GM23338 (cell line): ENCODE measurements at regions not wholly inside any gene's neighbourhood (a gene's known extent, or its start where the extent isn't known, plus 50 kb on each side); places are given as distances from the start of the nearest gene placed in this dataset.

ENCODE experiments used
- ATAC-seq: fragments of 200-7000 bp; cut with Tn5 transposase; 3 replicates; pipeline ENCODE4 v1.9.1; 2020
- DNase-seq: peaks from one replicate; pipeline ENCODE4 v3.0.0-alpha.2; 2015; ENCODE audit warnings: low spot score
- H2AFZ ChIP-seq: fragments of 200-600 bp; sonication (generic); 2 replicates; pipeline ENCODE4 v1.8.0; 2016; ENCODE audit warnings: antibody characterized with exemption, mild to moderate bottlenecking, moderate library complexity
- H3F3A ChIP-seq: fragments of 200-600 bp; sonication (generic); replicated peaks from 2 replicates; pipeline ENCODE4 v1.8.0; 2017; ENCODE audit warnings: antibody characterized with exemption, mixed run types, low read depth
- H3K27ac ChIP-seq: fragments of 200-600 bp; sonication (generic); 2 replicates; pipeline ENCODE4 v1.6.1; 2016; ENCODE audit warnings: low read depth
- H3K27me3 ChIP-seq: fragments of 200-600 bp; sonication (generic); 2 replicates; pipeline ENCODE4 v1.8.0; 2016; ENCODE audit warnings: mild to moderate bottlenecking, mixed run types, moderate library complexity; ENCODE audit not compliant: insufficient read depth
- H3K36me3 ChIP-seq: fragments of 200-600 bp; sonication (generic); 2 replicates; pipeline ENCODE4 v1.8.0; 2016; ENCODE audit warnings: mild to moderate bottlenecking; ENCODE audit not compliant: insufficient read depth
- H3K4me1 ChIP-seq: fragments of 200-600 bp; sonication (generic); 2 replicates; pipeline ENCODE4 v1.8.0; 2016; ENCODE audit warnings: mild to moderate bottlenecking, moderate library complexity; ENCODE audit not compliant: insufficient read depth
- H3K4me2 ChIP-seq: fragments of 200-600 bp; sonication (generic); 2 replicates; pipeline ENCODE4 v1.7.1; 2017; ENCODE audit warnings: mixed run types
- H3K4me3 ChIP-seq: fragments of 200-600 bp; sonication (generic); 2 replicates; pipeline ENCODE4 v1.6.1; 2016; ENCODE audit warnings: mixed run types
- H3K79me2 ChIP-seq: fragments of 200-600 bp; sonication (generic); replicated peaks from 2 replicates; pipeline ENCODE4 v1.8.0; 2017; ENCODE audit warnings: mild to moderate bottlenecking; ENCODE audit not compliant: insufficient read depth
- H3K9me2 ChIP-seq: fragments of 200-600 bp; sonication (generic); 2 replicates; pipeline ENCODE4 v1.8.0; 2017; ENCODE audit not compliant: insufficient read depth
- H4K20me1 ChIP-seq: fragments of 200-600 bp; sonication (generic); replicated peaks from 2 replicates; pipeline ENCODE4 v1.8.0; 2017; ENCODE audit warnings: mild to moderate bottlenecking; ENCODE audit not compliant: insufficient read depth
- H3K27ac Mint-ChIP-seq: 2 replicates; pipeline ENCODE4 v1.8.0; 2020; ENCODE audit warnings: inconsistent platforms, mild to moderate bottlenecking, moderate library complexity, mixed read lengths
- H3K27me3 Mint-ChIP-seq: 3 replicates; pipeline ENCODE4 v1.8.0; 2022; ENCODE audit warnings: low read depth, mild to moderate bottlenecking, moderate library complexity, mixed read lengths, inconsistent platforms; ENCODE audit not compliant: insufficient read depth, poor library complexity
- H3K36me3 Mint-ChIP-seq: 3 replicates; pipeline ENCODE4 v1.8.0; 2021; ENCODE audit warnings: low read depth, mild to moderate bottlenecking, inconsistent platforms, moderate library complexity, mixed read lengths
- H3K4me1 Mint-ChIP-seq: 3 replicates; pipeline ENCODE4 v1.8.0; 2020; ENCODE audit warnings: mild to moderate bottlenecking, inconsistent platforms, mixed read lengths
- H3K4me3 Mint-ChIP-seq: 3 replicates; pipeline ENCODE4 v1.8.0; 2021; ENCODE audit warnings: moderate library complexity, mild to moderate bottlenecking, inconsistent platforms, mixed read lengths
- H3K9me3 Mint-ChIP-seq: 3 replicates; pipeline ENCODE4 v1.8.0; 2020; ENCODE audit warnings: moderate library complexity, mild to moderate bottlenecking, inconsistent platforms, mixed read lengths
- CREB1 ChIP-seq: fragments of 250-450 bp; sonication (Bioruptor Pico); IDR thresholded peaks from 2 replicates; pipeline ENCODE4 v1.5.0; 2020; ENCODE audit warnings: low read depth, mild to moderate bottlenecking, moderate library complexity
- ETS1 ChIP-seq: IDR thresholded peaks from 2 replicates; pipeline ENCODE4 v1.6.1; 2016; ENCODE audit warnings: antibody characterized with exemption
- EZH2 ChIP-seq: fragments of 200-600 bp; sonication (generic); IDR thresholded peaks from one replicate; pipeline ENCODE4 v1.8.0; 2017; ENCODE audit warnings: antibody characterized with exemption, mild to moderate bottlenecking, low read depth; ENCODE audit not compliant: unreplicated experiment
- EZH2phosphoT487 ChIP-seq: fragments of 200-600 bp; sonication (generic); IDR thresholded peaks from one replicate; pipeline ENCODE4 v1.8.1; 2018; ENCODE audit warnings: antibody characterized with exemption; ENCODE audit not compliant: unreplicated experiment
- JUNB ChIP-seq: IDR thresholded peaks from one replicate; pipeline ENCODE4 v1.6.1; 2016; ENCODE audit warnings: antibody characterized with exemption; ENCODE audit not compliant: unreplicated experiment
- NANOG ChIP-seq: IDR thresholded peaks from 2 replicates; pipeline ENCODE4 v1.6.1; 2016; ENCODE audit warnings: antibody characterized with exemption, borderline replicate concordance
- POLR2AphosphoS5 ChIP-seq: IDR thresholded peaks from 2 replicates; pipeline ENCODE4 v1.6.1; 2016; ENCODE audit warnings: antibody characterized with exemption, low read depth
- REST ChIP-seq: IDR thresholded peaks from one replicate; pipeline ENCODE4 v1.6.1; 2018; ENCODE audit warnings: antibody characterized with exemption; ENCODE audit not compliant: unreplicated experiment
- STAT1 ChIP-seq: IDR thresholded peaks from one replicate; pipeline ENCODE4 v1.6.1; 2016; ENCODE audit warnings: antibody characterized with exemption; ENCODE audit not compliant: unreplicated experiment
- ZNF114 ChIP-seq: fragments of 250-450 bp; sonication (Bioruptor Pico); IDR thresholded peaks from 2 replicates; pipeline ENCODE4 v1.5.0; 2020; ENCODE audit warnings: mild to moderate bottlenecking, moderate library complexity
- ZNF331 ChIP-seq: fragments of 250-450 bp; sonication (Bioruptor Pico); IDR thresholded peaks from 2 replicates; pipeline ENCODE4 v1.5.0; 2020; ENCODE audit warnings: low read depth, mild to moderate bottlenecking, moderate library complexity
- TF ChIP-seq, protein P1 (sequence below), 2 experiments: fragments of 200-600 bp in 1 of 2; sonication (generic) in 1 of 2; conservative IDR thresholded peaks; 2 replicates each; pipeline versions ENCODE4 v1.5.1 to v1.6.1; 2016 to 2017; ENCODE audit warnings: antibody characterized with exemption in 2 of 2, low read depth in 2 of 2, mild to moderate bottlenecking in 2 of 2, moderate library complexity in 1 of 2

DNA sequence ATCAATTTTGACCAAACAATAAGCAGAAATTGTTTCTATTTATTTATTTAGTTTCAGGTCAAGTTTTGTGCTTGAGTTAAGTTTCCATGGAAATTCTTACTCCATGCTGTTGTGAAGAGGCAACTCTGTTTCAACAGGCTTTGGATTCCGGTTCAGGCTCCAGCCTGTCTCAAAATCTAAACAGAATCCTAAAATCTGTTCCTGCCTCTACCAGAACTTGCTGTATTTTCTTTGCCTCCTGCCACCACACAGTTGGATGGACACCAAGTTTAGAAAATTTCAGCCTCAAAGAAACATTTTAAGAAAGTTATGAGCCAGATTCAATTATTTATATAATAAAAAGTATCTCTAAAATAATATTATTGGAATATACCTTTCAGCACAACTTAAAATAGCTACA is 330.9 kb downstream of the FOXG1 start:
- no peak for DNase-seq
- no peaks in the 10 kb centered on the region for H3K36me3 ChIP-seq
- no peaks in the 10 kb centered on the region for H3K27me3 Mint-ChIP-seq
- H3K27ac ChIP-seq = no peak overlapping the region
- H3K27me3 ChIP-seq = no peaks in the 10 kb centered on the region
- H3K4me1 Mint-ChIP-seq = peaks cover 2% of the 10 kb centered on the region; the same call in 2 of the 3 replicates
- no peak overlapping the region for H3K27ac Mint-ChIP-seq
- H2AFZ ChIP-seq = no peak overlapping the region
- no peaks in the 10 kb centered on the region for H3K9me3 Mint-ChIP-seq
- H3K36me3 Mint-ChIP-seq = no peaks in the 10 kb centered on the region
- no peak overlapping the region for H3K4me3 ChIP-seq
- H3K4me2 ChIP-seq = no peak overlapping the region
- H3K4me1 ChIP-seq = no peaks in the 10 kb centered on the region
- H4K20me1 ChIP-seq = 0 out of 2 replicates have a peak, but pooled peaks cover 2% of the 10 kb centered on the region
- no peaks in the 10 kb centered on the region for H3K9me2 ChIP-seq
- no peak for ATAC-seq
- H3K79me2 ChIP-seq = no peaks in the 10 kb centered on the region
- no peak for TF ChIP-seq CREB1 (CRISPR knock-in tag)
- H3F3A ChIP-seq = no peaks in the 10 kb centered on the region
- H3K4me3 Mint-ChIP-seq = no peak overlapping the region

GRCh38 chr14:29098656-29099055 is 332.1 kb downstream of the FOXG1 start:
- Histone ChIP-seq H3K27me3 (no peaks in the 10 kb centered on the region), H3F3A (no peaks in the 10 kb centered on the region), H3K9me2 (no peaks in the 10 kb centered on the region), H3K4me2 (no peak overlapping the region), H3K4me3 (no peak overlapping the region), H4K20me1 (no peaks in the 10 kb centered on the region), H2AFZ (no peak overlapping the region), H3K79me2 (no peaks in the 10 kb centered on the region), H3K27ac (no peak overlapping the region), H3K36me3 (no peaks in the 10 kb centered on the region), H3K4me1 (no peaks in the 10 kb centered on the region)
- Mint-ChIP-seq H3K4me3 (no peak overlapping the region), H3K27me3 (no peaks in the 10 kb centered on the region), H3K4me1 (peaks cover 2% of the 10 kb centered on the region; the same call in 2 of the 3 replicates), H3K9me3 (no peaks in the 10 kb centered on the region), H3K27ac (no peak overlapping the region), H3K36me3 (no peaks in the 10 kb centered on the region)
- ATAC-seq (no peak), DNase-seq (no peak)
- TF ChIP-seq EZH2phosphoT487 = no peak
- TF ChIP-seq ETS1 = no peak
- TF ChIP-seq ZNF114 (CRISPR knock-in tag) = no peak
- no peak for TF ChIP-seq NANOG
- no peak for TF ChIP-seq POLR2AphosphoS5
- no peak for TF ChIP-seq STAT1
- TF ChIP-seq, protein P1, sequence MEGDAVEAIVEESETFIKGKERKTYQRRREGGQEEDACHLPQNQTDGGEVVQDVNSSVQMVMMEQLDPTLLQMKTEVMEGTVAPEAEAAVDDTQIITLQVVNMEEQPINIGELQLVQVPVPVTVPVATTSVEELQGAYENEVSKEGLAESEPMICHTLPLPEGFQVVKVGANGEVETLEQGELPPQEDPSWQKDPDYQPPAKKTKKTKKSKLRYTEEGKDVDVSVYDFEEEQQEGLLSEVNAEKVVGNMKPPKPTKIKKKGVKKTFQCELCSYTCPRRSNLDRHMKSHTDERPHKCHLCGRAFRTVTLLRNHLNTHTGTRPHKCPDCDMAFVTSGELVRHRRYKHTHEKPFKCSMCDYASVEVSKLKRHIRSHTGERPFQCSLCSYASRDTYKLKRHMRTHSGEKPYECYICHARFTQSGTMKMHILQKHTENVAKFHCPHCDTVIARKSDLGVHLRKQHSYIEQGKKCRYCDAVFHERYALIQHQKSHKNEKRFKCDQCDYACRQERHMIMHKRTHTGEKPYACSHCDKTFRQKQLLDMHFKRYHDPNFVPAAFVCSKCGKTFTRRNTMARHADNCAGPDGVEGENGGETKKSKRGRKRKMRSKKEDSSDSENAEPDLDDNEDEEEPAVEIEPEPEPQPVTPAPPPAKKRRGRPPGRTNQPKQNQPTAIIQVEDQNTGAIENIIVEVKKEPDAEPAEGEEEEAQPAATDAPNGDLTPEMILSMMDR (conservative IDR thresholded peaks at IDR 0.05; ENCODE audit: low read depth in 2 of 2) = no peak
- TF ChIP-seq ZNF331 (CRISPR knock-in tag) = no peak
- no peak for TF ChIP-seq EZH2
- no peak for TF ChIP-seq REST
- no peak for TF ChIP-seq JUNB
- no peak for TF ChIP-seq CREB1 (CRISPR knock-in tag)
